Transverse colon (tissue), 4 donors: ENCODE measurements at regions not wholly inside any gene's neighbourhood (a gene's known extent, or its start where the extent isn't known, plus 50 kb on each side); places are given as distances from the start of the nearest gene placed in this dataset.

Experiments used
- POLR2A ChIP-seq: fragments of 450-650 bp; IDR thresholded peaks from one replicate; pipeline ENCODE4 v1.6.1; 2016; ENCODE audit warnings: antibody characterized with exemption, mild to moderate bottlenecking, moderate library complexity
- POLR2AphosphoS5 ChIP-seq, 3 donors: sonication (generic); formaldehyde crosslinking; IDR thresholded peaks; one replicate each; pipeline ENCODE4 v1.6.1; 2016; ENCODE audit warnings: antibody characterized with exemption in 3 of 3
- TF ChIP-seq, protein P1 (sequence below), 5 experiments: fragments of 200-600 bp in 3 of 5; fragments of 450-650 bp in 2 of 5; sonication (generic) in 3 of 5; IDR thresholded peaks; 1 replicate in 2 of 5; 2 replicates in 3 of 5; pipeline ENCODE4 v1.5.1; 2016 to 2017; ENCODE audit warnings: antibody characterized with exemption in 5 of 5, inconsistent platforms in 3 of 5, mild to moderate bottlenecking in 2 of 5, moderate library complexity in 1 of 5

DNA sequence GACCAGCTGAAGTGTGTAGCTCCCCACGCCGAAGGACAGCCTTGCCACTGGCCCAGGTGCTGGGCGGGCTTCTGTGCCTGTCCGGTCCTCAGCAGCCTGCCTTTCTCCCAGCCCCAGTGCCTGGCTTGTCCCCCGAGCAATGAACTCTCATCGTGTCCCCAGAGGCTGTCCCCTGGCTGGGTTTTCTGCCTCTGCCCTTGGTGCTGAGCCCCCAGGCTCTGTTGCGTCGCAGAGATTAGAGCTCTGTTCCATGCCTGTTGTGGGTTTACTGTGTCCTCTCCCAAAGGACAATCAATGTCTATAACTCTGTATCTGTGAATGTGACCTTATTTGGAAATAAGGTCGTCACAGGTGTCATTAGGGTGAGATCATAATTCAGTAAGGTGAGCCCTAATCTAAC, 226.1 kb upstream of the SHH start:
- TF ChIP-seq, protein P1, sequence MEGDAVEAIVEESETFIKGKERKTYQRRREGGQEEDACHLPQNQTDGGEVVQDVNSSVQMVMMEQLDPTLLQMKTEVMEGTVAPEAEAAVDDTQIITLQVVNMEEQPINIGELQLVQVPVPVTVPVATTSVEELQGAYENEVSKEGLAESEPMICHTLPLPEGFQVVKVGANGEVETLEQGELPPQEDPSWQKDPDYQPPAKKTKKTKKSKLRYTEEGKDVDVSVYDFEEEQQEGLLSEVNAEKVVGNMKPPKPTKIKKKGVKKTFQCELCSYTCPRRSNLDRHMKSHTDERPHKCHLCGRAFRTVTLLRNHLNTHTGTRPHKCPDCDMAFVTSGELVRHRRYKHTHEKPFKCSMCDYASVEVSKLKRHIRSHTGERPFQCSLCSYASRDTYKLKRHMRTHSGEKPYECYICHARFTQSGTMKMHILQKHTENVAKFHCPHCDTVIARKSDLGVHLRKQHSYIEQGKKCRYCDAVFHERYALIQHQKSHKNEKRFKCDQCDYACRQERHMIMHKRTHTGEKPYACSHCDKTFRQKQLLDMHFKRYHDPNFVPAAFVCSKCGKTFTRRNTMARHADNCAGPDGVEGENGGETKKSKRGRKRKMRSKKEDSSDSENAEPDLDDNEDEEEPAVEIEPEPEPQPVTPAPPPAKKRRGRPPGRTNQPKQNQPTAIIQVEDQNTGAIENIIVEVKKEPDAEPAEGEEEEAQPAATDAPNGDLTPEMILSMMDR (IDR thresholded peaks at IDR 0.05): no peak
- TF ChIP-seq POLR2AphosphoS5 (IDR thresholded peaks at IDR 0.05): no peak
- TF ChIP-seq POLR2A: no peak
